ENCODE measurements at regions not wholly inside any gene's neighbourhood (a gene's known extent, or its start where the extent isn't known, plus 50 kb on each side); places are given as distances from the start of the nearest gene placed in this dataset.

DNA sequence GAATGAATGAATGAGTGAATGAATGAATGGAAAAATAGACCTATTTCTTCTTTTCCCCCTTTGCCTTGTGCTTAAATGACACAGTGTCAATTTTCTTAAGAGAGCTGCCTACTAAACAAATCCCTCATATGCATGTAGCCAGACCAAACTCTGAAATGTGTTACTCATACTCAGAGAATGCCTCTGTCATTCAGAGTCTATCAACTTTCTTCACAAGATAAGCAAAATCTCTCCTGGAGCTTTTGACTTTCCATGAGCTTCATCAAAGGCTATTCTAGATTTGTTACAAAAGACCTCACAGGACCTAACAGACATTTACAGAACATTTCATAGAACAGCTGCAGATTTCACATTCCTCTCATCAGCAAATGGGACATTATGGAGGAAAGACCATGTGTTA lies 275.7 kb upstream of the MSX2 start:
- TF ChIP-seq POLR2A (IDR thresholded peaks at IDR 0.05; ENCODE audit: low read depth, low read length) (no peak), POLR2AphosphoS5 (IDR thresholded peaks at IDR 0.05; ENCODE audit: insufficient read depth, low read depth, low read length) (no peak), FOS (IDR thresholded peaks at IDR 0.05; ENCODE audit: borderline replicate concordance, insufficient read depth, low read length) (no peak), MYC (IDR thresholded peaks at IDR 0.05; ENCODE audit: low read depth, low read length) (no peak), JUN (IDR thresholded peaks at IDR 0.05; ENCODE audit: borderline replicate concordance, insufficient read depth, insufficient read length, low read depth) (no peak), EZH2 (IDR thresholded peaks at IDR 0.05; ENCODE audit: borderline replicate concordance, low read depth, low read length, severe bottlenecking) (no peak)
- TF ChIP-seq, protein P1, sequence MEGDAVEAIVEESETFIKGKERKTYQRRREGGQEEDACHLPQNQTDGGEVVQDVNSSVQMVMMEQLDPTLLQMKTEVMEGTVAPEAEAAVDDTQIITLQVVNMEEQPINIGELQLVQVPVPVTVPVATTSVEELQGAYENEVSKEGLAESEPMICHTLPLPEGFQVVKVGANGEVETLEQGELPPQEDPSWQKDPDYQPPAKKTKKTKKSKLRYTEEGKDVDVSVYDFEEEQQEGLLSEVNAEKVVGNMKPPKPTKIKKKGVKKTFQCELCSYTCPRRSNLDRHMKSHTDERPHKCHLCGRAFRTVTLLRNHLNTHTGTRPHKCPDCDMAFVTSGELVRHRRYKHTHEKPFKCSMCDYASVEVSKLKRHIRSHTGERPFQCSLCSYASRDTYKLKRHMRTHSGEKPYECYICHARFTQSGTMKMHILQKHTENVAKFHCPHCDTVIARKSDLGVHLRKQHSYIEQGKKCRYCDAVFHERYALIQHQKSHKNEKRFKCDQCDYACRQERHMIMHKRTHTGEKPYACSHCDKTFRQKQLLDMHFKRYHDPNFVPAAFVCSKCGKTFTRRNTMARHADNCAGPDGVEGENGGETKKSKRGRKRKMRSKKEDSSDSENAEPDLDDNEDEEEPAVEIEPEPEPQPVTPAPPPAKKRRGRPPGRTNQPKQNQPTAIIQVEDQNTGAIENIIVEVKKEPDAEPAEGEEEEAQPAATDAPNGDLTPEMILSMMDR (IDR thresholded peaks at IDR 0.05; ENCODE audit: extremely low read depth in 1 of 2, insufficient read depth in 1 of 2, low read depth in 1 of 2, low read length in 2 of 2) = no peak
